HG03097 (cell line): ENCODE measurements at regions not wholly inside any gene's neighbourhood (a gene's known extent, or its start where the extent isn't known, plus 50 kb on each side); places are given as distances from the start of the nearest gene placed in this dataset.

Experiments
- ATAC-seq: cut with Tn5 transposase; IDR thresholded peaks from one replicate; pipeline ENCODE4 v1.9.1; 2021; ENCODE audit not compliant: unreplicated experiment, low FRiP score

DNA sequence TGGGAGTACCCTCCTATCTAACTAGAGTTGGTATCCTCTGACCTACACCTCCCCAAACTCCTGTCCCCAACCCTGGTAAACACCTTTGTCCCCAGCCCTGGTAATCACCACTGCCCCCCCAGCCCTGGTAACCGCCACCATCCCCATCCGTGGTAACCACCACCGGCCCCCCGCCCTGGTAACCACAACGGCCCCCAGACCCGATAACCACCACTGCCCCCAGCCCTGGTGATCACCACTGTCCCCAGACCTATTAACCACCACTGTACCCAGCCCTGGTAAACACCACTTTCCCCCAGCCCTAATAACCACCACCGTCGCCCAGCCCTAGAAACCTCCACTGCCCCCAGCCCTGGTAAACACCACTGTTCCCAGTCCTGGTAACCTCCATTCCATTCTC lies 820.2 kb upstream of the SALL3 start:
- no peak for ATAC-seq

GRCh38 chr18:78160961-78161656 lies 818.5 kb upstream of the SALL3 start:
- ATAC-seq, result no peak

GRCh38 chr18:78165525-78165924 lies 814.1 kb upstream of the SALL3 start:
- ATAC-seq, result no peak

DNA sequence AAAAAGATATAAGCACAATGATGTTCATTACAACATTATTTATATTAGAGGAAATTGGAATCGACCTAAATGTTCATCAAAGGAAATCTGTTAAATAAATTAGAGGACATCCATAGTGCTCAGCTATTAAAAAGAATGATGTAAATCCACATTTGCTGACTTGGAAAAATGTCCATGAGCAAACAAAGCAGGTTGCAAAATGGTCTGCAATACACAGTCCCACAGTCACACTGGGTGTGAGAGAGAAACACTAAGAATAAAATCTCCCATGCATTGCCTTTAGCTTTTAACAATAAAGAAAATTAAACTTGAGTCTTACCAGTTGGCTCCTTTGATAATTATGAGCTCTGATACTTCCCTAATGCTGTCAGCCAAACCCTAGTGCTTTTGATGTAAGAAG lies 811.1 kb upstream of the SALL3 start:
- ATAC-seq, result no peak

DNA sequence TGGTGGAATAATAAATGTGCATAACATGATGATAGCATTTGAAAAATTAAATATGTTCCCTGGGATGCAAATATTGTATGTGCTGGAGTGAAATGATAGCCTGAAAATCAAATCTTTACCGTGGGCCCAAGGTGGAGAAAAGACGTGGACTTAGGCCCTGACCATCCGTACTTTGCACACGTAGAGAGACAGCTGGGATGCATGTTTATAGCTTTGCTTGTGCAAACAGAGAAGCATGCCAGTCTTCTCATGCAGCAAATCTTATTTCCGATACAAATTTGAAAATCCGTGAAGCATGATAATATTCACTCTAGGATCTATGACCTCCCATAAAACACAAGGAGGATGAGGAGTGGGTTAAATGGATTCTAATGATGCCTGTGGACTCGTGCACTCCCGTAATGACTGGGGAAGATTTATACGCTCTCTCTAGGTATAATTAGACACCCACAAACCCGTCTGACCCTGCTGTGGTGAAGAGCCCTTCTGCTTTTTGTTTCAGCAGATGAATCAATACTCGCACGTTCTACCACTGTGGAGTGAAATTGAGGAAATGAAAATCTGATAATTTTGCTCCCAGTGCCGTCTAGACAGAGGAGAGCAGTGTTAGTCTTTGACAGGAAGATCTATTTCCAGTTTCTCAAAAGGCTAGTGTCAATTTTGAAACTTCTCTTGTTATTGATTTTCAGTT lies 810.3 kb upstream of the SALL3 start:
- ATAC-seq, result no peak

DNA sequence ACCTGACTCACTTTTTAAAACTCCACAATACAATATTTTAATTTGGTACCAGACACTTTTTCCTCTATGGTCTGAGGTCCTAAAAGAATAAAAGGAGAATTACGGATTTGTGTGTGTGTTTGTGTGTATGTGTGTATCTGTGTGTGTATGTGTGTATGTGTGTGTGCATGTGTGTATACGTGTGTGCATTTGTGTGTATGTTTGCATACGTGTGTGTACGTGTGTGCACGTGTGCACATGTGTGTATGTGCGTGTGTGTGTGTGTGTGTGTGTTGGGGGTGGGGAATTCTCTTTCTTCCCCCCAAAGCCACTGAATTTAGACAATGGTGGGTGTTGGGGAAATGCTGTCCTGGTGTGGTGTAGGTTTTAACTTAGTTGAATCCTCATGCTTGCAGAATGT lies 807.7 kb upstream of the SALL3 start:
- ATAC-seq, result no peak

- ATAC-seq, result no peak
Observed at GRCh38 chr18:78174737-78175136, 804.9 kb upstream of the SALL3 start.

DNA sequence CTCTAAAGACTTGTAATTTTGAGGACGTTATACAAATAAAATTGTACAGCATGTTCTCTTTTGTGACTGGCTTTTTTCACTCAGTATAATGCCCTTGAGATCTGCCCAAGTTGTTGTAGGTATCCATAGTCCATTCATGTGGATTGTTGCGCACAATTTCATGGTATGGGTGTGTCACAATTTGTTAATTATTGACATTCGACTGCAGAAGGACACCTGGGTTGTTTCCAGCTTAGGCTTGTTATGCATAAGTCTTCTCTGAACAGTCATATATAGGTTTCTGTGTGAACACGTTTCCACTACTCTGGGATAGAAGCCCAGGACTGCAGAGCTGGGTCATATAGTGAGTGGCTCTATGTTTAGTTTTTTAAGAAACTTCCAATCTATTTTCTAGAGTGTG lies 800.8 kb upstream of the SALL3 start:
- ATAC-seq, result no peak

GRCh38 chr18:78180741-78181140 lies 798.9 kb upstream of the SALL3 start:
- no peak for ATAC-seq

DNA sequence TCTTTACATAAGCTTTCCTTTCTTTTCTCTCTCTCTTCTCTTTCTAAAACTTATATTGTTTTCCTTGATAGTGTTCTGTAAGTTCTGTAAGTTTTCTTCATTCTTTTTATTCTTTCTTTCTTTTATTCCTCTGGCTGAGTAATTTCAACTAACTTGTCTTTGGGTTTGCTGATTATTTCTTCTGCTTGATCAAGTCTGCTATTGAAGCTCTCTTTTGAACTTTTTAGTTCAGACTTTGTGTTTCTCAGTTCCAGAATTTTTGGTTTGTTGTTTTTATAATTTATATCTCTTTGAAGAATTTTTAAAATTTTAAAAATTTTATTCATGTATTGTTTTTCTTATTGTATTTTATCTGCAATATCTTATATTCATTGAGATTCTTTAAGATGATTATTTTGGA lies 795.8 kb upstream of the SALL3 start:
- ATAC-seq, result no peak

GRCh38 chr18:78191276-78191675 lies 788.3 kb upstream of the SALL3 start:
- no peak for ATAC-seq

- no peak for ATAC-seq
Observed at GRCh38 chr18:78192054-78192453, 787.6 kb upstream of the SALL3 start.

GRCh38 chr18:78196280-78196679 lies 783.3 kb upstream of the SALL3 start:
- ATAC-seq, result no peak

DNA sequence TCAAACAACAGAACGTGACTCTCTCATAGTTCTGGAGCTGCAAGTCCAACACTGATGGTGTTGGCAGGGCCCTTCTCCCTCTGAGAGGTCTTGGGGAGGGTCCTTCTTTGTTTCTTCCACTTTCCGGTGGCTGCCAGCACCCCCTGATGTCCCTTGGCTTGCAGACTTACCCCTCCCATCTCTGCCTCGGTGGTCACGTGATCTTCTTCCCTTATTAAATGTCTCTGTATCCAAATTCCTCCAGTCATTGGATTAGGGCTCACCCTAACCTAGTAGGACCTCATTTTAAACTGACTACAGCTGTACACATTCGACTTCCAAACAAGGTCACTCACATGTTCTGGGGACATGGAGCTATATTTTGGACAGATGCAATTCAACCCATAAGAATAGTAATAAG lies 780.6 kb upstream of the SALL3 start:
- no peak for ATAC-seq

DNA sequence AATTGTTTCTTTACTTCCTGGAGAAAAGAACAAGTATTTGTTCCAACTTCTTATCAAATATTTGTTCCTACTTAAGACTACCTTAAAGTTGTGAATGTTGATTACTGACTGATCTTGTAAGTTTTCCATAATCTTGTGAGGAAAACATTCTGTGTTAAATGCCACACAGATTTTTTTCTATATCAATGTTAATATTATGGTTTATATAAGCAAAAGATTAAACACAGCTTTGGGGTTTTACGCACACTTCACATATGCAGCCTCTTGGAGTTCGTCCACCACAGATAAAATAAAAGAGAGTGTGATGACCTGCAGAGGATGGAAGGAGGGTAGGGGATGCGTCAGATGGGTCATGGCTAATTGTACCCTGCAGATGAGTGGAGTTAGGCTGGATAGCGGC lies 780.0 kb upstream of the SALL3 start:
- ATAC-seq, result no peak

GRCh38 chr18:78207942-78208341 lies 771.7 kb upstream of the SALL3 start:
- ATAC-seq, result no peak

DNA sequence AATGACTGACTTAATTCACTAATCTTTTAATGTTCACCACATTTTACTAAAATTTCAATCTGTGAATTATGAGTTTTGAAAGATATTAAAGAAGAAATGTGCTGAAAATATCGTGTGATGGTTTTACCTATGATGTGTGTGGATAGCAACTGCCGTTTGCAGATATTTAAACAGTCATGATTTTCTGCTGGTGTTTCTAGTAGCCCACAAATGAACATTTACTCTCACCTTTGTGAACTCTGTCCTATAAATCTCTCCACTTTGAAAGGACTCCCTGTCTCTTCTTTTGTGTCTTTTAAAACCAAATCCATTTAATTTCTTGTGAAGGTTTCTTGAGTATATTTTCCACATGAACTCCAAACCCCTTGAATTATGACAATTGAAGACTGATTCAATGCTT lies 771.2 kb upstream of the SALL3 start:
- no peak for ATAC-seq

- ATAC-seq, result no peak
Observed at GRCh38 chr18:78213361-78213994, 766.1 kb upstream of the SALL3 start.

DNA sequence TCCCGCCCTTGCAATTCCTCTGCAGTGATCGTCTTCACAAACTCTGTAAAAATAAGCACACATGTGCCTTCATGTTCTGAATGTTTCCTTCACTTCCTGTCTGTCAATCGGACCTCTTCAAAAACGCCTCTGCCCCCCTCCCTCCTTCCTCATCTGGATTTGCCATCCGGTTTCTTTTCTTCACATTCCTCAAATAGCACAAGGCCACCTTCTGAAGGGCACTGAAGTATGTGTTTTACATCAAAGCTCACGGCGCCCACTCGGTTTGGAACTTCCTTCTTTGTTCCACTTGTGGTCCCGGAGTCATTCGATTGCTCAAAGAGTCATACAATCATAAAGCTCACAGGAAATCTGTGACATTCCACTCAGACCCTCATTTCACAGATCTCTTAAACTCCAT lies 758.1 kb upstream of the SALL3 start:
- no peak for ATAC-seq

DNA sequence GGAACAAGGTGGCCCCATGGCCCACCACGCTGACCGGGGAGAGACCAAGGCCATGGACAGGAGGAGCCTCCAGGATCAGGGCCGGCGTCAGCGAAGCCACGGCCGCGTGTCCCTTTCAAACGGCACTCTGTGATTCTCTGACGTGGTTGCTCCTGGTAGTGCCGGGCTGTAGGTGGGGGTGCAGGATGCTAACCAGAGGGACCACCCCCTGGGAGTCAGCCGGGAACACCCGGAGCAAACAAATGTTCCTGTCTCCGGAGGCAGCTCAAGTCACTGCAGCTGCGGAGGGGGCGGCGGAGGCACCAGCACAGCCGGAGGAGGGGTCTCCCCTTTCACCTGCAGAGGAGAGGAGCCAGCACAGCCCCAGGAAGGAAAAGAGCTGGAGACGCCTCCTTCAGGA lies 750.6 kb upstream of the SALL3 start:
- ATAC-seq, result no peak

DNA sequence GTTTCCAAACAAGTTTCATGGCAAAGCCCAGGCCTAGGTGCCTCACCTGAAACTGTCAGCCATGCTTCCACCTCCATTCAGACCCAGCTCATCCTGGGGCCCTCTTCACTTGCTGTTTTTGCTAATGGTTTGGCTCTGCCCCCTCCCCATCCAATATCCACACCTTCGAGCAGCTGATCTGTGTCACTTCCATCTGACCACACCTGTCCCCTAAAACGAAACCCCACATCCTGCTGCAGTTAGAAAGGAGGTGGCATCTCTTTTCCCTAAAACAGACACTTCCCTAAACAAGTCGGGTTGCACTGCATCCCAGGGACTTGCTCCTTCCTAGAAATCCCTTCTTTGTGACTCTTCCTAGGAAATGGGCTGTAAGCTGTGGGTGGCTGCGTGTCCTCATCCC lies 748.7 kb upstream of the SALL3 start:
- no peak for ATAC-seq

DNA sequence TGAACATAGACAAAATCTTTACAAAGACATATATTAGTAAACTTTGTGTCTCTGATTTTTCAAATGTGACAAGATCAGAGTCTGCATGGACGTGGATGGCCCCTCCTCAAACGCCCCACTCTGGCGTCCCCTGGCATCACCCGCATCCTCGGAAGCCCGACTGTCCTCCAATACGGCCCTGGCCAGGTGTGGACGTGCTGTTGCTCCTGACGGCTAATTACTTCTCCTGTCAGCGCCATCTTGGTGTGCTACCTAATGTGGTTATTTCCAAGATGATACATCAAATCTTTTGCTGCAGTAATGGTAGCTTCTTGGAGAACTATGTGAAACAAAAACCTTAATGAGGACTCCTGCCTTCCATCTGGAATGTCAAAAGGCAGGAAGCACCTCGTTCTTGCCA lies 747.4 kb upstream of the SALL3 start:
- no peak for ATAC-seq
